ENCODE measurements at regions not wholly inside any gene's neighbourhood (a gene's known extent, or its start where the extent isn't known, plus 50 kb on each side); places are given as distances from the start of the nearest gene placed in this dataset.

DNA sequence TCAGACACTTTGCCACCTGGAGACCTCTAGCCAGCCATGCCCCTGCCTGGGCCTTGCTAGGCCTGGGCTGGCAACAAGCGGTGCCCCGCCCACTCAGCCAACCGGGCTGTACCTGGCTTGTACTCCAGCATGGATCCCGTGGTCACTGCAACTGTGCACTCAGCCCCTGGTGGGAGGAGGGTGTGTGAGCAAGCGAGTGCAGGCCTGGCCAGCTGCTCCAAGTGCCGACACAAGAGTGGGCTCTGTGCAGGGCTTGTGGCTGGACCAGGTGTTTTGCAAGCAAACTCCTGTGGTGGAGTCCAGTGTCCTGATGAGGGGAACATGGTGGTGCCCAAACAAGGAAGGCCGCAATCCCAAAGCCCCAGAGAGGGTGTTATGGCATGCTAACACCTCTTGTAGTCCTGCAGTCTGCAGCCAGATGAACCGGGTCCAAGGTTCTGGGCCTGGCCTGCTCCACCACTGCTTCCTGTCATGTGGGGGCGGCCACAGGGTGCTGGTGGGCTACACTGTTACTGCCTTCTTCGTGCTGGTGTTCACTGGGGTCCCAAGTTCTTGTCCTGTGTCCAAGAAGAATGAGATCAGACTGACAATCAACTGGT lies 60.1 kb upstream of the CD28 start:
- TF ChIP-seq, protein P1, sequence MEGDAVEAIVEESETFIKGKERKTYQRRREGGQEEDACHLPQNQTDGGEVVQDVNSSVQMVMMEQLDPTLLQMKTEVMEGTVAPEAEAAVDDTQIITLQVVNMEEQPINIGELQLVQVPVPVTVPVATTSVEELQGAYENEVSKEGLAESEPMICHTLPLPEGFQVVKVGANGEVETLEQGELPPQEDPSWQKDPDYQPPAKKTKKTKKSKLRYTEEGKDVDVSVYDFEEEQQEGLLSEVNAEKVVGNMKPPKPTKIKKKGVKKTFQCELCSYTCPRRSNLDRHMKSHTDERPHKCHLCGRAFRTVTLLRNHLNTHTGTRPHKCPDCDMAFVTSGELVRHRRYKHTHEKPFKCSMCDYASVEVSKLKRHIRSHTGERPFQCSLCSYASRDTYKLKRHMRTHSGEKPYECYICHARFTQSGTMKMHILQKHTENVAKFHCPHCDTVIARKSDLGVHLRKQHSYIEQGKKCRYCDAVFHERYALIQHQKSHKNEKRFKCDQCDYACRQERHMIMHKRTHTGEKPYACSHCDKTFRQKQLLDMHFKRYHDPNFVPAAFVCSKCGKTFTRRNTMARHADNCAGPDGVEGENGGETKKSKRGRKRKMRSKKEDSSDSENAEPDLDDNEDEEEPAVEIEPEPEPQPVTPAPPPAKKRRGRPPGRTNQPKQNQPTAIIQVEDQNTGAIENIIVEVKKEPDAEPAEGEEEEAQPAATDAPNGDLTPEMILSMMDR (conservative IDR thresholded peaks at IDR 0.05; ENCODE audit: low read length), result no peak
- TF ChIP-seq EZH2phosphoT487 (IDR thresholded peaks at IDR 0.05; ENCODE audit: borderline replicate concordance, low read depth, low read length), result no peak

All from OCI-LY7 (cell line).